ENCODE measurements at regions not wholly inside any gene's neighbourhood (a gene's known extent, or its start where the extent isn't known, plus 50 kb on each side); places are given as distances from the start of the nearest gene placed in this dataset.

DNA sequence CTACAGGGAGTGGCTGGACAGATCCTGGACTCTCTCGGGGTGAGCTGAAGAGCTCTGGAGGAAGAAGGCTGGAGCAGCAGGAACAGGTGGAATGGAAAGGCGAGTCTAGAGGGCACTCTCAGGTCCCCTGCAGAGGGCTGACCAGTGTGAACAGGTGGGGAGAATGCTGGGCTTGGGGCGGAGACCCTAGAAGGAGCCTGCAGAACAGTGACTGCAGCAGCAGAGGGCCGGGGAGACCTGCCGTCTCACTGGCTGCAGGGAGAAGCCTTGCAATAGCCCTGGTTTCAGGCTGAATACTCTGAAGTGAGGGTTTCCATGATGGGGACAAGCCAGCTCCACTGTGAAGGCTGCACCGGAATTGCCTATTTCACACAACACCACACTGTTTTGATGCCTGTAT lies 626.7 kb upstream of the SALL3 start:
- DNase-seq (ENCODE audit: low read depth, low spot score) (no peak), FAIRE-seq (no peak)
- no peak overlapping the region for H3K9ac ChIP-seq (ENCODE audit: control insufficient read depth, extremely low read depth, insufficient read depth, low read length)
- H3K27me3 ChIP-seq (ENCODE audit: control insufficient read depth, extremely low read depth, insufficient read depth, low read length), result no peaks in the 10 kb centered on the region
- H3K9me3 ChIP-seq (ENCODE audit: control insufficient read depth, low read depth, low read length), result peaks cover 3% of the 10 kb centered on the region
- no peak overlapping the region for H3K27ac ChIP-seq (ENCODE audit: control insufficient read depth, insufficient read depth, low read length)
- H3K79me2 ChIP-seq (ENCODE audit: control insufficient read depth, insufficient read depth, low read length), result no peaks in the 10 kb centered on the region
- no peak overlapping the region for H2AFZ ChIP-seq (ENCODE audit: control insufficient read depth, low read length)
- H3K36me3 ChIP-seq (ENCODE audit: control insufficient read depth in 2 of 2, extremely low read depth in 1 of 2, insufficient read depth in 2 of 2, low read length in 2 of 2), result no peaks in the 10 kb centered on the region
- H3K4me2 ChIP-seq (ENCODE audit: control insufficient read depth, extremely low read depth, insufficient read depth, low read depth, low read length), result no peak overlapping the region
- no peaks in the 10 kb centered on the region for H4K20me1 ChIP-seq (ENCODE audit: control insufficient read depth, extremely low read depth, insufficient read depth, low read length)
- H3K4me3 ChIP-seq (ENCODE audit: control insufficient read depth in 2 of 3, extremely low read depth in 1 of 3, insufficient read depth in 2 of 3, low read depth in 1 of 3, low read length in 3 of 3), result no peak overlapping the region
- H3K4me1 ChIP-seq (ENCODE audit: control insufficient read depth, extremely low read depth, insufficient read depth, low read length), result no peaks in the 10 kb centered on the region
- no peak for TF ChIP-seq EZH2 (IDR thresholded peaks at IDR 0.05; ENCODE audit: low read length)
- TF ChIP-seq CTCF (optimal IDR thresholded peaks at IDR 0.05 in 1 of 3, IDR thresholded peaks at IDR 0.05 in 1 of 3, conservative IDR thresholded peaks at IDR 0.05 in 1 of 3; ENCODE audit: extremely low read depth in 1 of 3, insufficient read depth in 2 of 3, low read length in 3 of 3), result no peak
- dilution Hi-C loops (cut with MboI; ENCODE audit: extremely low pct_ligation_motif_present, low sequenced_read_pairs), result no loop called here
- no peaks in the 10 kb centered on the region for H3K9me1 ChIP-seq (ENCODE audit: control insufficient read depth, extremely low read depth, insufficient read depth, low read length)

DNA sequence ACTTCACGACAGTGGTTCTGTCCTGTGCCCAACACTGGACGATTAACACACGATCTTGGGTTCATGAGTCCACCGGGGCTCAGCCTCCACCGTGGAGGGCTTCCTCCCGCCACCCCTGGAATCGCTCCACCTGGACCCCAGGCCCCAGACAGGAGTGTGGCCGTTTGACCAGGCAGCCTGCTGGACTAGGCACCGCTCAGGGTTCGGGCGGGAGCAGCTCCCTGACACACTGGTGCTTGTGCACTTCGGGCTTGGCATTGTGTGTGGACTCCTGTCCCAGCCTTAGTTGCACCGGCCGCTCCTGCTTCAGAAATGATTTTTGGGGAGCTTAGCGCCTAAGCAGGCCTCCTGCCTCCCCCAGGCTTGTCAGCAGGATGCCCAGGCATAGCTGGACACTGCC lies 617.4 kb upstream of the SALL3 start:
- no peak overlapping the region for H3K27ac ChIP-seq (ENCODE audit: control insufficient read depth, insufficient read depth, low read length)
- H3K4me1 ChIP-seq (ENCODE audit: control insufficient read depth, extremely low read depth, insufficient read depth, low read length), result no peaks in the 10 kb centered on the region
- H2AFZ ChIP-seq (ENCODE audit: control insufficient read depth, low read length), result no peak overlapping the region
- FAIRE-seq, result no peak
- H4K20me1 ChIP-seq (ENCODE audit: control insufficient read depth, extremely low read depth, insufficient read depth, low read length), result no peaks in the 10 kb centered on the region
- peaks cover 14% of the 10 kb centered on the region for H3K9me3 ChIP-seq (ENCODE audit: control insufficient read depth, low read depth, low read length)
- H3K4me3 ChIP-seq (ENCODE audit: control insufficient read depth in 2 of 3, extremely low read depth in 1 of 3, insufficient read depth in 2 of 3, low read depth in 1 of 3, low read length in 3 of 3), result no peak overlapping the region
- no peaks in the 10 kb centered on the region for H3K27me3 ChIP-seq (ENCODE audit: control insufficient read depth, extremely low read depth, insufficient read depth, low read length)
- no peak for DNase-seq (ENCODE audit: low read depth, low spot score)
- H3K9me1 ChIP-seq (ENCODE audit: control insufficient read depth, extremely low read depth, insufficient read depth, low read length), result no peaks in the 10 kb centered on the region
- dilution Hi-C loops (cut with MboI; ENCODE audit: extremely low pct_ligation_motif_present, low sequenced_read_pairs), result no loop called here
- H3K36me3 ChIP-seq (ENCODE audit: control insufficient read depth in 2 of 2, extremely low read depth in 1 of 2, insufficient read depth in 2 of 2, low read length in 2 of 2), result no peaks in the 10 kb centered on the region
- TF ChIP-seq CTCF (optimal IDR thresholded peaks at IDR 0.05 in 1 of 3, IDR thresholded peaks at IDR 0.05 in 1 of 3, conservative IDR thresholded peaks at IDR 0.05 in 1 of 3; ENCODE audit: extremely low read depth in 1 of 3, insufficient read depth in 2 of 3, low read length in 3 of 3) (no peak), EZH2 (IDR thresholded peaks at IDR 0.05; ENCODE audit: low read length) (no peak)
- H3K79me2 ChIP-seq (ENCODE audit: control insufficient read depth, insufficient read depth, low read length), result no peaks in the 10 kb centered on the region
- H3K4me2 ChIP-seq (ENCODE audit: control insufficient read depth, extremely low read depth, insufficient read depth, low read depth, low read length), result no peak overlapping the region
- H3K9ac ChIP-seq (ENCODE audit: control insufficient read depth, extremely low read depth, insufficient read depth, low read length), result no peak overlapping the region

All from keratinocyte (primary cell).